Left ventricle myocardium inferior (tissue), 1 donor: ENCODE measurements at regions not wholly inside any gene's neighbourhood (a gene's known extent, or its start where the extent isn't known, plus 50 kb on each side); places are given as distances from the start of the nearest gene placed in this dataset.

Experiments used
- DNase-seq: peaks from one replicate; pipeline ENCODE4 v3.0.0-alpha.2; 2020
- H3K27ac ChIP-seq: fragments of 200-600 bp; replicated peaks from 2 replicates; pipeline ENCODE4 v1.8.0; 2021
- H3K27me3 ChIP-seq: fragments of 200-600 bp; 2 replicates; pipeline ENCODE4 v1.8.0; 2021; ENCODE audit warnings: low read depth
- H3K36me3 ChIP-seq: fragments of 200-600 bp; 2 replicates; pipeline ENCODE4 v1.8.0; 2021
- H3K4me1 ChIP-seq: fragments of 200-600 bp; 2 replicates; pipeline ENCODE4 v1.8.0; 2021
- H3K4me3 ChIP-seq: fragments of 200-600 bp; 2 replicates; pipeline ENCODE4 v1.8.0; 2021; ENCODE audit warnings: mild to moderate bottlenecking, moderate library complexity
- H3K9me3 ChIP-seq: fragments of 200-600 bp; replicated peaks from 2 replicates; pipeline ENCODE4 v1.8.0; 2021
- CTCF ChIP-seq: fragments of 200-600 bp; IDR thresholded peaks from 2 replicates; pipeline ENCODE4 v1.8.0; 2021; ENCODE audit warnings: antibody characterized with exemption, mild to moderate bottlenecking, borderline replicate concordance
- intact Hi-C: fragments of 100-400 bp; cut with micrococcal nuclease; formaldehyde crosslinking; loops from one replicate; pipeline ENCODE4 v1.11.0; 2022
- donor health status: DM: no; HTN: yes; CAD: no; lungs with severe emphysema.

- TF ChIP-seq CTCF = no peak
- Histone ChIP-seq H3K4me1 (peaks cover 8% of the 10 kb centered on the region), H3K27me3 (peaks cover 6% of the 10 kb centered on the region), H3K27ac (no peak overlapping the region), H3K4me3 (no peak overlapping the region), H3K36me3 (no peaks in the 10 kb centered on the region), H3K9me3 (no peaks in the 10 kb centered on the region)
- intact Hi-C loops = loop anchor here (10.0 kb wide), 1 partner anchor 208 kb away; the partner anchor contains the start of gene FGF18
- DNase-seq = no peak
Measured at GRCh38 chr5:171623107-171623506, 162.5 kb upstream of the SMIM23 start.

- no peak for TF ChIP-seq CTCF
- intact Hi-C loops = loop anchor here (10.0 kb wide), 1 partner anchor 209 kb away; the partner anchor contains the start of gene FGF18
- Histone ChIP-seq H3K36me3 (no peaks in the 10 kb centered on the region), H3K4me3 (no peak overlapping the region), H3K27me3 (peaks cover 6% of the 10 kb centered on the region), H3K27ac (no peak overlapping the region), H3K9me3 (no peaks in the 10 kb centered on the region), H3K4me1 (peaks cover 8% of the 10 kb centered on the region)
- DNase-seq = no peak
Measured at GRCh38 chr5:171623551-171624097, 162.0 kb upstream of the SMIM23 start.

GRCh38 chr5:171624396-171624795, 161.2 kb upstream of the SMIM23 start:
- H3K36me3 ChIP-seq = no peaks in the 10 kb centered on the region
- TF ChIP-seq CTCF = no peak
- H3K27me3 ChIP-seq = peaks cover 11% of the 10 kb centered on the region
- no peak overlapping the region for H3K27ac ChIP-seq
- H3K4me1 ChIP-seq = peaks cover 10% of the 10 kb centered on the region
- H3K4me3 ChIP-seq = no peak overlapping the region
- DNase-seq = no peak
- intact Hi-C loops = loop anchor here (10.0 kb wide), 1 partner anchor 210 kb away; the partner anchor contains the start of gene FGF18
- H3K9me3 ChIP-seq = no peaks in the 10 kb centered on the region

GRCh38 chr5:171625646-171626045, 160.0 kb upstream of the SMIM23 start:
- H3K27ac ChIP-seq = no peak overlapping the region
- H3K36me3 ChIP-seq = no peaks in the 10 kb centered on the region
- DNase-seq = no peak
- peaks cover 23% of the 10 kb centered on the region for H3K4me1 ChIP-seq
- no peak for TF ChIP-seq CTCF
- no peaks in the 10 kb centered on the region for H3K9me3 ChIP-seq
- intact Hi-C loops = loop anchor here (10.0 kb wide), 1 partner anchor 211 kb away; the partner anchor contains the start of gene FGF18
- H3K4me3 ChIP-seq = no peak overlapping the region
- peaks cover 11% of the 10 kb centered on the region for H3K27me3 ChIP-seq

GRCh38 chr5:171627936-171628632, 157.5 kb upstream of the SMIM23 start:
- Histone ChIP-seq H3K4me1 (peaks cover 17% of the 10 kb centered on the region), H3K27me3 (peaks cover 11% of the 10 kb centered on the region), H3K4me3 (no peak overlapping the region), H3K9me3 (no peaks in the 10 kb centered on the region), H3K36me3 (no peaks in the 10 kb centered on the region), H3K27ac (no peak overlapping the region)
- intact Hi-C loops = loop anchor here (10.0 kb wide), 1 partner anchor 213 kb away; the partner anchor contains the start of gene FGF18
- no peak for DNase-seq
- no peak for TF ChIP-seq CTCF
